Lower lobe of right lung (tissue), 2 donors: ENCODE measurements at regions not wholly inside any gene's neighbourhood (a gene's known extent, or its start where the extent isn't known, plus 50 kb on each side); places are given as distances from the start of the nearest gene placed in this dataset.

Source experiments
- ATAC-seq, 2 donors: fragments of 200-7000 bp; cut with Tn5 transposase; one replicate each; pipeline ENCODE4 v1.9.1; 2020 to 2022; ENCODE audit warnings: mild to moderate bottlenecking in 2 of 2, moderate library complexity in 2 of 2
- DNase-seq: peaks from one replicate; pipeline ENCODE4 v3.0.0-alpha.2; 2020
- H3K27ac ChIP-seq: fragments of 200-600 bp; one replicate; pipeline ENCODE4 v1.8.0; 2022
- H3K27me3 ChIP-seq: fragments of 200-600 bp; one replicate; pipeline ENCODE4 v1.8.0; 2022; ENCODE audit warnings: low read depth
- H3K36me3 ChIP-seq: fragments of 200-600 bp; one replicate; pipeline ENCODE4 v1.8.0; 2022; ENCODE audit warnings: mild to moderate bottlenecking
- H3K4me1 ChIP-seq: fragments of 200-600 bp; one replicate; pipeline ENCODE4 v1.8.0; 2022
- H3K4me3 ChIP-seq: fragments of 200-600 bp; one replicate; pipeline ENCODE4 v1.8.0; 2022; ENCODE audit warnings: mild to moderate bottlenecking
- H3K9me3 ChIP-seq: fragments of 200-600 bp; one replicate; pipeline ENCODE4 v1.8.0; 2022
- CTCF ChIP-seq: fragments of 200-600 bp; IDR thresholded peaks from one replicate; pipeline ENCODE4 v1.8.0; 2022; ENCODE audit warnings: antibody characterized with exemption, mild to moderate bottlenecking
- intact Hi-C: fragments of 100-400 bp; cut with DNase I; formaldehyde crosslinking; loops from one replicate; pipeline ENCODE4 v1.11.0; 2022
- donor health status: DM: no; HTN: yes; CAD: no; lungs with severe emphysema.

- no peak overlapping the region for H3K27ac ChIP-seq
Observed at GRCh38 chr5:161105525-161105924, 253.5 kb upstream of the ATP10B start.

GRCh38 chr5:161098516-161098915 is 246.5 kb upstream of the ATP10B start:
- no peaks in the 10 kb centered on the region for H3K36me3 ChIP-seq
- TF ChIP-seq CTCF: no peak
- no peaks in the 10 kb centered on the region for H3K27me3 ChIP-seq
- DNase-seq (no peak), ATAC-seq (no peak)
- no peak overlapping the region for H3K27ac ChIP-seq
- H3K4me3 ChIP-seq: no peak overlapping the region
- H3K4me1 ChIP-seq: no peaks in the 10 kb centered on the region
- no peaks in the 10 kb centered on the region for H3K9me3 ChIP-seq
- intact Hi-C loops: no loop called here

More at GRCh38 chr5:161105525-161105924, 253.5 kb upstream of the ATP10B start:
- no peak for TF ChIP-seq CTCF
- Histone ChIP-seq H3K27me3 (no peaks in the 10 kb centered on the region), H3K9me3 (no peaks in the 10 kb centered on the region), H3K36me3 (no peaks in the 10 kb centered on the region), H3K4me3 (no peak overlapping the region), H3K4me1 (peaks cover 4% of the 10 kb centered on the region)
- ATAC-seq (peak; percentile 68 to 73), DNase-seq (no peak)
- intact Hi-C loops: no loop called here

GRCh38 chr5:161096581-161096980 is 244.6 kb upstream of the ATP10B start:
- H3K36me3 ChIP-seq: no peaks in the 10 kb centered on the region
- DNase-seq (no peak), ATAC-seq (no peak)
- intact Hi-C loops: no loop called here
- no peaks in the 10 kb centered on the region for H3K4me1 ChIP-seq
- H3K27me3 ChIP-seq: no peaks in the 10 kb centered on the region
- H3K9me3 ChIP-seq: no peaks in the 10 kb centered on the region
- H3K4me3 ChIP-seq: no peak overlapping the region
- no peak for TF ChIP-seq CTCF
- no peak overlapping the region for H3K27ac ChIP-seq

GRCh38 chr5:161095953-161096352 is 243.9 kb upstream of the ATP10B start:
- H3K4me1 ChIP-seq: no peaks in the 10 kb centered on the region
- H3K9me3 ChIP-seq: no peaks in the 10 kb centered on the region
- DNase-seq (no peak), ATAC-seq (no peak)
- no peak for TF ChIP-seq CTCF
- no peak overlapping the region for H3K27ac ChIP-seq
- intact Hi-C loops: no loop called here
- H3K4me3 ChIP-seq: no peak overlapping the region
- H3K27me3 ChIP-seq: no peaks in the 10 kb centered on the region
- no peaks in the 10 kb centered on the region for H3K36me3 ChIP-seq

- Histone ChIP-seq H3K27ac (no peak overlapping the region), H3K9me3 (no peaks in the 10 kb centered on the region), H3K4me3 (no peak overlapping the region), H3K27me3 (no peaks in the 10 kb centered on the region), H3K36me3 (no peaks in the 10 kb centered on the region), H3K4me1 (no peaks in the 10 kb centered on the region)
- intact Hi-C loops: no loop called here
- TF ChIP-seq CTCF: no peak
- ATAC-seq: no peak
- DNase-seq: no peak
Observed at GRCh38 chr5:161094411-161094810, 242.4 kb upstream of the ATP10B start.

GRCh38 chr5:161093100-161093499 is 241.1 kb upstream of the ATP10B start:
- no peak for ATAC-seq
- Histone ChIP-seq H3K27ac (no peak overlapping the region), H3K9me3 (no peaks in the 10 kb centered on the region), H3K4me3 (no peak overlapping the region), H3K27me3 (no peaks in the 10 kb centered on the region), H3K36me3 (no peaks in the 10 kb centered on the region), H3K4me1 (no peaks in the 10 kb centered on the region)
- intact Hi-C loops: no loop called here
- no peak for TF ChIP-seq CTCF
- no peak for DNase-seq
